HPDE6-E6E7 (cell line): ENCODE measurements at regions not wholly inside any gene's neighbourhood (a gene's known extent, or its start where the extent isn't known, plus 50 kb on each side); places are given as distances from the start of the nearest gene placed in this dataset.

ENCODE experiments used
- DNase-seq: peaks from one replicate; pipeline ENCODE4 v3.0.0; 2011; ENCODE audit warnings: missing footprints; ENCODE audit errors: extremely low spot score

GRCh38 chr12:88764781-88765480 is 184.7 kb upstream of the KITLG start:
- DNase-seq: no peak

- no peak for DNase-seq
Observed at GRCh38 chr12:88763536-88764100, 183.3 kb upstream of the KITLG start.

GRCh38 chr12:88758176-88758575 is 177.9 kb upstream of the KITLG start:
- DNase-seq: no peak

DNA sequence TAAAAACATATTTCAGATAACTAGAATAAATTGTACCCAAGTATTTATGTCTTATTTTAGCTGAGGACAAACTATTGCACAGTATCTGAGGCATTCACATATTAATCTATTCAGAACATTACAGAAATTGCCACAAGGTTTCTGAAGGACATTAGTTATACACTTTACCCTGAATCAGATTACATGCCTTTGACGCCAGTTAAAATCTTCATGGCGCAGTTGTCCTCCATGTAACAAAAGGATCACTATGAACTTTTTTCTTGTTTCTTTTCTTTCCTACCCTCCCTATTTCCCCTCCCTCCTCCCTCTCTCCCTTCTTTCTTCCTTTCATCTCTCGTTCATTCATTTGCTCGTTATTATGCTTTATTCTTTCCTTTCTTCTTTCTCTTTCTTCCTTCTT is 176.6 kb upstream of the KITLG start:
- DNase-seq: no peak

DNA sequence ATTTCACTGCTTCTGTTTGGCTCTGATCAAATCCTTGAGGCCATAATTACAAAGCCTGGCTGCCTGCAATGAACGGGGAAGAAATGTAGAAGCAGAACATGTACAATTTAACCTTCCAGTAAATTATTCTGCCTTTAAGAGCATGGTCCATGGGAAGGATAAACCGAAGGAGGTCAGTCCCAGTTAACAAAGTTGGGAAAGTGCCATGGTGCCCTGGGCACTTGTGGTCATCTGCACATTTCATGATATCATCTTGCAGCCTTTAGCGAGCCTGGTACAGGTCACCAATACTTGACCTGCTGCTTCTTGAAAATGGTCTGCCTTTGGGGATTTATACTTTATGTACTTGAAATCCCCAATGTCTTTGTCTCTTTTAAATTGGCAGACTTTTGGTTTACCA is 175.9 kb upstream of the KITLG start:
- no peak for DNase-seq

- no peak for DNase-seq
Observed at GRCh38 chr12:88753707-88754106, 173.4 kb upstream of the KITLG start.

DNA sequence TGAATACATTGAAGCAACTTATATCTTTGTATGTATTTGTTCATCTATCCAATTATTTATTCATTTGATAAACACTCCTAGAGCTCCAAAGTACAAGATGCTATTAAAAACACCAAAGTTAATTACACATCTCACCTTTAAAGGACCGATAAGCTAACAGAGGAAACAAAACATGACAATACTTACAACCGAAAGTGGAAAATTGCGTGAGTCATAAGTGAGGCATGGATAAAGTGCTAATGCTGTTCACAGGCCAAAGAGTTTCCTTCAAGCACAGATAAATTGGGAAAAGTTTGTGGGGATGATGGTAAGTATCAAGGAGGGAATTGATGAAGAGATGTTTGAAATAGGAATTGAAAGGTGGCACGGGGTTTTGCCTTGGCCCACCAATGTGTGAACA is 172.8 kb upstream of the KITLG start:
- no peak for DNase-seq

DNA sequence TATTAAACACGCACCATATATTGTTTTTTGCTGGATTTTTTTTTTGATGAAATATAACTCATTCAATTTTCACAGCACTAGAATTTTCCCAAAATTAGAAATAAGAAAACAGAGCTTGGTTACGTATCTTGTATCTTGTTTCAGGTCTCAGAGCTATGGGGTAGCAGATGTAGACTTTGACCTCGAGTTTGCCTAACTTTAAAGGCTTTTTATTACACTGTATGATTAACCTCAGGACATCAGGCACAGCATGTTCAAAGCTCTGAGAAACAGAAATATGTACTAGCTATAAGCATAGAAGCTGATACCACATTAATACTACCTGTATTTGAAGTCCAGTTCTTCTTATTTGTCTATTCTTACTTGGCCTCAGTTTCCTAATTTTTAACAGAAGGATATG is 171.9 kb upstream of the KITLG start:
- DNase-seq: no peak

DNA sequence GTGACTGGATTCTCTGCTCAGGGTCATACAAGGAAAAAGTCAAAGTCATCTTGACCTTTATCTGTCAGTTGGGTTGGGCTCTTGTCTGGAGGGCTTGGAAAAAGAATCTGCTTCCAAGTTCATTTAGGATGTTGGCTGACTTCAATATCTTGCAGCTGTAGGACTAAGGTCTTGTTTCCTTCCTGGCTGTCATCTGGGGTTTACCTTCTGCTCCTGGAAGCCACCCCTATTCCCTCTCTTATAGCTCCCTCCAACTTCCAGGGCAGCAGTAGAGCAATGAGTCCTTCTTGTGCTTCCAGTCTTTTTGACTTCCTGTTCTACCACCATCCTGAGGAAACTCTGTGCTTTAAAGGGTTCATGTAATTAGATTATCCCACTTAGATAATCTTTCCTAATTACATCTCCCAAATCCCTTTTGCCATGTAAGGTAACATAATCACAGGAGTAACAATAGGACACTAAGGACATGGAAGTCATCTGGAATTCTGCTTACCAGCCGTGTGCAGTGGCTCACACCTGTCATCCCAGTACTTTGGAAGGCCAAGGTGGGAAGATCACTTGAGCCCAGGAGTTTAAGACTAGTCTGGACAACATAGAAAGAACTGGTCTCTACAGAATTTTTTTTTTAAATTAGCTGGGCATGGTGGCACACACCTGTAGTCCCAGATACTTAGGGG is 170.7 kb upstream of the KITLG start:
- DNase-seq: no peak

- DNase-seq: no peak
Observed at GRCh38 chr12:88746386-88746785, 166.1 kb upstream of the KITLG start.

DNA sequence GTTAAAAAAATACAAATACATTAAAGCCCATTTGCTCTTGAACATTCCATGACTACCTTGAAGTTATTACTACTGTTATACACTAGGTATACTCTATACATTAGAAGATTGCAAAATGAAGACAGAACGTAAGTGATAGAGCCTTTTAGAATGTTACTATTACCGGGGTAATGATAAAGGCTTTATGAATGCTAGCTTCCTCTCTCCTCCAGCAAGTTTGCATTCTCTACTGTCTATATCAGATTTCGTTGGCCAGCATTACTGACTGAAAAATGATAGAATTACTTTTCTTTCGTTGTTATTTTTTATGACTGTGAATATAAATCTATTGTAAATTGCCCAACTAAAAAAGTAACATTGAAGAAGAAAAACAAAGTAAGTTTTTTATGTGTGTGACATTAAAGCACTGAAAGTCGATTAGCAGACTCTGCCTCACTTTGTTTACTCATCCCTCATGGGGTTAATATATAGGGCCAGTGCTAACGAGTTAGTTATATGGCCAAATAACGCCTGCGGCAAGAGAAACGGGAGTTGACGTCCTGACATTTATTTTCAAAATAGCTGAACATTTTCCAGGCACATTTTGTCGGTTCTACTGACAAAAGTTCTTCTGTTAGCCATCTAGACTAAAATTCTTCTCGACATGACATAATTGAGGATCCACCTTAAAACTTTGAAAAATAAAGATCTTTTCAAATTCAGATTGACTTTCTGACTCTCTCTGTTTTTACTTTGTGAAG is 163.8 kb upstream of the KITLG start:
- no peak for DNase-seq

- DNase-seq: no peak
Observed at GRCh38 chr12:88737838-88738472, 157.7 kb upstream of the KITLG start.

DNA sequence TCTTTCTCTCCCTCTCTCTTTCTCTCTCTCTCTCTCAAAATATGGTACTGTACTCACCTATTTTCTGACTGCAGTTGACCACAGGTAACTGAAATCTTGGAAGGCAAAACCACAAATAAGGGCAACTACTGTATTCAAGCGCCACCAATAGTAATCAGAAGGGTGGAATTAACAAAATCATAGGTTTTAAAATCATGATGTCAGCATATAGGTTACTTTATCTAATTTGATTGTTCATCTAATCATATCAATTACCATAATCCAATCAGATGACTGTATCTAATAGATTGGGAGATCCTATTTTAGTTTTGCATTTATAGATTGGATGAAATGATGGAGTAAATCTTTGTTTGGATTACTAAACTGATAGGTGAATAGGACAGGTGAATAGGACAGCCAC is 155.8 kb upstream of the KITLG start:
- DNase-seq: no peak

GRCh38 chr12:88733008-88733407 is 152.7 kb upstream of the KITLG start:
- no peak for DNase-seq

- no peak for DNase-seq
Observed at GRCh38 chr12:88729196-88729595, 148.9 kb upstream of the KITLG start.

DNA sequence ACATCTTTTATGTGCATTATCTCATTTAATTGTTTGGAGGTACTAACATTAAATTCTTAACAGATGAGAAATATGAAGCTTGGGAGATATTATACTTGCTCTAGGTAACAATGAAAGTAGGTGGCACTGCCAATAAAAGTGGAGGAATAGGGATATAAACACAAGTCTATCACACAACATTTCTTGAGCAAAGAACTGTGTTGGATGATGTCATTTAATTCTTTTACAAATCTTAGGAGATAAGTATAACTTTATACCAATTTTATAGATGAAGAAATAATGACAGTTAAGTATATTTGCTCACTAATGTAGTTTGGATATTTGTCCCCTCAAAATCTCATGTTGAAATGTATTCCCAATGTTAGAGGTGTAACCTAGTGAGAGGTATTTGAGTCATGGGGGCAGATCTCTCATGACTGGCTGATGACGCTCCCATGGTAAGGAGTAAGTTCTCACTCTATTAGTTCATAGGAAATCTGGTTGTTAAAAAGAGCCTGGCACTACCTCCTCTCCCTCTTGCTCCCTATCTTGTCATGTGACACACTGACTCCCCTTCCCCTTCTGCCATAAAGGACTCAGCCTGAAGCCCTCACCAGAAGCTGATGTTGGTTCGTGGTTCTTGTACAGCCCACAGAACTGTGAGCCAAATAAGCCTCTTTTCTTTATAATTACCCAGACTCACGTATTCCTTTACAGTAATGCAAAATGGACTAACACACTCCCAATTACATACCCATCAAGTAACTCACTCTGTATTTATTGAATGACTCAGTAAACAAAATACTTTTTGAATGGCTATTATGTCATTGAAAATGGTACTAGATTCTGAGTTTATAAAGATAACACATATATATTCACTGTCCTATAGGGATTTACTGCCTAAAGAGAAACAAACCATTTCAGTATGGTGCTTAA is 146.8 kb upstream of the KITLG start:
- no peak for DNase-seq

- DNase-seq: no peak
Observed at GRCh38 chr12:88725592-88726143, 145.4 kb upstream of the KITLG start.

DNA sequence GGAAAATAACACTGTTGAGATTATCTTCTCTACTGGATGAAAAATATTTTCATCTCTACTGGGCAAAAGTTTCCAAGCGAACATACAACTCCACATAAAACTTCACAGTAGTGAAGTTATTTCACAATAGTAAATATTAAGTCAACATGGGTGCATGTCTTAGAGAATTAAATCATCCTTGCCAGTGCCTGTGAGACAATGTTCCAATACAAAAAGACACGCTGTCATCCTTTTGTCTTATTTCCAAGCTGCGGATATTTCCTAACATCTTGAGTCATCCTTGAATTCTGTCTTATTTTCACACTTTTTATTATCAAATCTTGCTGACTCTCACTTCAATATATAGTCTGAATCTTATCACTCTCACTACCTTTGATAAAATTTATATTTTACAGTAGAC is 142.9 kb upstream of the KITLG start:
- no peak for DNase-seq

- DNase-seq: no peak
Observed at GRCh38 chr12:88720785-88721650, 140.7 kb upstream of the KITLG start.

GRCh38 chr12:88720231-88720630 is 140.0 kb upstream of the KITLG start:
- no peak for DNase-seq
